ENCODE measurements at regions not wholly inside any gene's neighbourhood (a gene's known extent, or its start where the extent isn't known, plus 50 kb on each side); places are given as distances from the start of the nearest gene placed in this dataset.

- DNase-seq (ENCODE audit: low read depth, low spot score), result no peak
- in situ Hi-C loops (cut with HindIII; ENCODE audit: low sequenced_read_pairs), result no loop called here
- H3K4me3 ChIP-seq (ENCODE audit: low read depth, low read length), result no peak overlapping the region
- TF ChIP-seq, protein P1, sequence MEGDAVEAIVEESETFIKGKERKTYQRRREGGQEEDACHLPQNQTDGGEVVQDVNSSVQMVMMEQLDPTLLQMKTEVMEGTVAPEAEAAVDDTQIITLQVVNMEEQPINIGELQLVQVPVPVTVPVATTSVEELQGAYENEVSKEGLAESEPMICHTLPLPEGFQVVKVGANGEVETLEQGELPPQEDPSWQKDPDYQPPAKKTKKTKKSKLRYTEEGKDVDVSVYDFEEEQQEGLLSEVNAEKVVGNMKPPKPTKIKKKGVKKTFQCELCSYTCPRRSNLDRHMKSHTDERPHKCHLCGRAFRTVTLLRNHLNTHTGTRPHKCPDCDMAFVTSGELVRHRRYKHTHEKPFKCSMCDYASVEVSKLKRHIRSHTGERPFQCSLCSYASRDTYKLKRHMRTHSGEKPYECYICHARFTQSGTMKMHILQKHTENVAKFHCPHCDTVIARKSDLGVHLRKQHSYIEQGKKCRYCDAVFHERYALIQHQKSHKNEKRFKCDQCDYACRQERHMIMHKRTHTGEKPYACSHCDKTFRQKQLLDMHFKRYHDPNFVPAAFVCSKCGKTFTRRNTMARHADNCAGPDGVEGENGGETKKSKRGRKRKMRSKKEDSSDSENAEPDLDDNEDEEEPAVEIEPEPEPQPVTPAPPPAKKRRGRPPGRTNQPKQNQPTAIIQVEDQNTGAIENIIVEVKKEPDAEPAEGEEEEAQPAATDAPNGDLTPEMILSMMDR (IDR thresholded peaks at IDR 0.05; ENCODE audit: low read depth, low read length), result no peak
Measured at GRCh38 chr13:50459046-50459445, 384.4 kb downstream of the DLEU7 start.

- in situ Hi-C loops (cut with HindIII; ENCODE audit: low sequenced_read_pairs), result no loop called here
- no peak for DNase-seq (ENCODE audit: low read depth, low spot score)
- no peak overlapping the region for H3K4me3 ChIP-seq (ENCODE audit: low read depth, low read length)
- TF ChIP-seq, protein P1 (IDR thresholded peaks at IDR 0.05; ENCODE audit: low read depth, low read length), result no peak
Measured at GRCh38 chr13:50459658-50460057, 383.8 kb downstream of the DLEU7 start.

GRCh38 chr13:50460358-50460757 lies 383.1 kb downstream of the DLEU7 start:
- TF ChIP-seq, protein P1 (IDR thresholded peaks at IDR 0.05; ENCODE audit: low read depth, low read length), result no peak
- in situ Hi-C loops (cut with HindIII; ENCODE audit: low sequenced_read_pairs), result no loop called here
- no peak overlapping the region for H3K4me3 ChIP-seq (ENCODE audit: low read depth, low read length)
- DNase-seq (ENCODE audit: low read depth, low spot score), result no peak

GRCh38 chr13:50461189-50461588 lies 382.3 kb downstream of the DLEU7 start:
- no peak for DNase-seq (ENCODE audit: low read depth, low spot score)
- in situ Hi-C loops (cut with HindIII; ENCODE audit: low sequenced_read_pairs), result no loop called here
- H3K4me3 ChIP-seq (ENCODE audit: low read depth, low read length), result no peak overlapping the region
- TF ChIP-seq, protein P1 (IDR thresholded peaks at IDR 0.05; ENCODE audit: low read depth, low read length), result no peak

GRCh38 chr13:50463719-50464118 lies 379.8 kb downstream of the DLEU7 start:
- in situ Hi-C loops (cut with HindIII; ENCODE audit: low sequenced_read_pairs), result no loop called here
- TF ChIP-seq, protein P1 (IDR thresholded peaks at IDR 0.05; ENCODE audit: low read depth, low read length), result no peak
- no peak overlapping the region for H3K4me3 ChIP-seq (ENCODE audit: low read depth, low read length)
- DNase-seq (ENCODE audit: low read depth, low spot score), result no peak

GRCh38 chr13:50464349-50465251 lies 378.9 kb downstream of the DLEU7 start:
- no peak for DNase-seq (ENCODE audit: low read depth, low spot score)
- H3K4me3 ChIP-seq (ENCODE audit: low read depth, low read length), result no peak overlapping the region
- TF ChIP-seq, protein P1 (IDR thresholded peaks at IDR 0.05; ENCODE audit: low read depth, low read length), result no peak
- in situ Hi-C loops (cut with HindIII; ENCODE audit: low sequenced_read_pairs), result no loop called here

Measured in astrocyte of the spinal cord (primary cell).